ENCODE measurements at regions not wholly inside any gene's neighbourhood (a gene's known extent, or its start where the extent isn't known, plus 50 kb on each side); places are given as distances from the start of the nearest gene placed in this dataset.

GRCh38 chr1:4546911-4547310 lies 107.5 kb upstream of the AJAP1 start:
- DNase-seq (ENCODE audit: low read depth), result no peak
- no peak for TF ChIP-seq CTCF (conservative IDR thresholded peaks at IDR 0.05; ENCODE audit: control insufficient read depth, insufficient read depth, low read depth, low read length)

GRCh38 chr1:4549930-4550329 lies 104.5 kb upstream of the AJAP1 start:
- TF ChIP-seq CTCF (conservative IDR thresholded peaks at IDR 0.05; ENCODE audit: control insufficient read depth, insufficient read depth, low read depth, low read length), result no peak
- H3K4me3 ChIP-seq (ENCODE audit: control insufficient read depth, low read depth, low read length), result no peak overlapping the region
- DNase-seq (ENCODE audit: low read depth), result no peak

More at GRCh38 chr1:4546911-4547310, 107.5 kb upstream of the AJAP1 start:
- no peak overlapping the region for H3K4me3 ChIP-seq (ENCODE audit: control insufficient read depth, low read depth, low read length)

- H3K4me3 ChIP-seq (ENCODE audit: control insufficient read depth, low read depth, low read length), result no peak overlapping the region
- no peak for TF ChIP-seq CTCF (conservative IDR thresholded peaks at IDR 0.05; ENCODE audit: control insufficient read depth, insufficient read depth, low read depth, low read length)
- no peak for DNase-seq (ENCODE audit: low read depth)
Observed at GRCh38 chr1:4550941-4551340, 103.5 kb upstream of the AJAP1 start.

GRCh38 chr1:4551706-4552105 lies 102.7 kb upstream of the AJAP1 start:
- no peak for TF ChIP-seq CTCF (conservative IDR thresholded peaks at IDR 0.05; ENCODE audit: control insufficient read depth, insufficient read depth, low read depth, low read length)
- no peak overlapping the region for H3K4me3 ChIP-seq (ENCODE audit: control insufficient read depth, low read depth, low read length)
- no peak for DNase-seq (ENCODE audit: low read depth)

GRCh38 chr1:4553761-4554160 lies 100.6 kb upstream of the AJAP1 start:
- H3K4me3 ChIP-seq (ENCODE audit: control insufficient read depth, low read depth, low read length), result no peak overlapping the region
- no peak for DNase-seq (ENCODE audit: low read depth)
- TF ChIP-seq CTCF (conservative IDR thresholded peaks at IDR 0.05; ENCODE audit: control insufficient read depth, insufficient read depth, low read depth, low read length), result no peak

GRCh38 chr1:4554271-4554865 lies 100.0 kb upstream of the AJAP1 start:
- H3K4me3 ChIP-seq (ENCODE audit: control insufficient read depth, low read depth, low read length), result no peak overlapping the region
- no peak for DNase-seq (ENCODE audit: low read depth)
- no peak for TF ChIP-seq CTCF (conservative IDR thresholded peaks at IDR 0.05; ENCODE audit: control insufficient read depth, insufficient read depth, low read depth, low read length)

GRCh38 chr1:4557949-4558348 lies 96.5 kb upstream of the AJAP1 start:
- TF ChIP-seq CTCF (conservative IDR thresholded peaks at IDR 0.05; ENCODE audit: control insufficient read depth, insufficient read depth, low read depth, low read length), result no peak
- H3K4me3 ChIP-seq (ENCODE audit: control insufficient read depth, low read depth, low read length), result no peak overlapping the region
- no peak for DNase-seq (ENCODE audit: low read depth)
